Neutrophil (primary cell): ENCODE measurements at regions not wholly inside any gene's neighbourhood (a gene's known extent, or its start where the extent isn't known, plus 50 kb on each side); places are given as distances from the start of the nearest gene placed in this dataset.

Experiments used
- H3K27ac ChIP-seq: fragments of 200-600 bp; sonication (generic); 2 replicates; pipeline ENCODE4 v1.5.1; 2016; ENCODE audit warnings: mild to moderate bottlenecking, moderate library complexity
- H3K27me3 ChIP-seq: fragments of 200-600 bp; sonication (generic); 2 replicates; pipeline ENCODE4 v1.6.0; 2016; ENCODE audit warnings: mild to moderate bottlenecking
- H3K36me3 ChIP-seq: fragments of 200-600 bp; sonication (generic); 2 replicates; pipeline ENCODE4 v1.5.1; 2017
- H3K4me1 ChIP-seq, 2 experiments: fragments of 200-600 bp in 1 of 2; sonication (generic) in 1 of 2; 1 replicate in 1 of 2; 2 replicates in 1 of 2; pipeline versions ENCODE4 v1.5.1 to v1.6.1; 2013 to 2016; ENCODE audit warnings: low read depth in 1 of 2, low read length in 1 of 2, mild to moderate bottlenecking in 1 of 2, moderate library complexity in 1 of 2; ENCODE audit not compliant: control insufficient read depth in 1 of 2, insufficient read depth in 1 of 2
- H3K4me3 ChIP-seq, 2 experiments: fragments of 200-600 bp in 1 of 2; sonication (generic) in 1 of 2; 1 replicate in 1 of 2; 2 replicates in 1 of 2; pipeline ENCODE4 v1.5.1; 2013 to 2016; ENCODE audit warnings: low read depth in 1 of 2, low read length in 1 of 2, mild to moderate bottlenecking in 1 of 2, moderate library complexity in 1 of 2
- H3K9me3 ChIP-seq: fragments of 200-600 bp; sonication (generic); 2 replicates; pipeline ENCODE4 v1.5.1; 2016
- CTCF ChIP-seq: fragments of 200-600 bp; sonication (generic); IDR thresholded peaks from 2 replicates; pipeline ENCODE4 v1.5.1; 2016; ENCODE audit warnings: antibody characterized with exemption

GRCh38 chr6:154928325-154928922 lies 66.7 kb upstream of the TIAM2 start:
- no peak for TF ChIP-seq CTCF
- Histone ChIP-seq H3K4me3 (no peak overlapping the region), H3K4me1 (no peaks in the 10 kb centered on the region)

GRCh38 chr6:154930451-154930851 lies 64.7 kb upstream of the TIAM2 start:
- Histone ChIP-seq H3K4me3 (no peak overlapping the region), H3K27ac (no peak overlapping the region), H3K4me1 (no peaks in the 10 kb centered on the region), H3K27me3 (no peaks in the 10 kb centered on the region), H3K9me3 (no peaks in the 10 kb centered on the region), H3K36me3 (no peaks in the 10 kb centered on the region)
- no peak for TF ChIP-seq CTCF

More at GRCh38 chr6:154928325-154928922, 66.7 kb upstream of the TIAM2 start:
- Histone ChIP-seq H3K27ac (no peak overlapping the region), H3K9me3 (no peaks in the 10 kb centered on the region), H3K27me3 (no peaks in the 10 kb centered on the region), H3K36me3 (no peaks in the 10 kb centered on the region)

- Histone ChIP-seq H3K4me3 (no peak overlapping the region), H3K9me3 (no peaks in the 10 kb centered on the region), H3K27ac (no peak overlapping the region), H3K4me1 (no peaks in the 10 kb centered on the region), H3K36me3 (no peaks in the 10 kb centered on the region), H3K27me3 (no peaks in the 10 kb centered on the region)
- TF ChIP-seq CTCF = no peak
Measured at GRCh38 chr6:154931711-154932424, 63.2 kb upstream of the TIAM2 start.

GRCh38 chr6:154932515-154933027 lies 62.5 kb upstream of the TIAM2 start:
- Histone ChIP-seq H3K4me3 (no peak overlapping the region), H3K27ac (no peak overlapping the region), H3K27me3 (no peaks in the 10 kb centered on the region), H3K36me3 (no peaks in the 10 kb centered on the region), H3K9me3 (no peaks in the 10 kb centered on the region), H3K4me1 (no peaks in the 10 kb centered on the region)
- no peak for TF ChIP-seq CTCF

- H3K9me3 ChIP-seq = no peaks in the 10 kb centered on the region
- no peaks in the 10 kb centered on the region for H3K36me3 ChIP-seq
- no peaks in the 10 kb centered on the region for H3K4me1 ChIP-seq
- no peak overlapping the region for H3K4me3 ChIP-seq
- H3K27me3 ChIP-seq = no peaks in the 10 kb centered on the region
- TF ChIP-seq CTCF = no peak
- no peak overlapping the region for H3K27ac ChIP-seq
Measured at GRCh38 chr6:154933181-154933827, 61.8 kb upstream of the TIAM2 start.
